NOMO-1 (cell line): ENCODE measurements at regions not wholly inside any gene's neighbourhood (a gene's known extent, or its start where the extent isn't known, plus 50 kb on each side); places are given as distances from the start of the nearest gene placed in this dataset.
"Not testable (repeated sequence)": the region's sequence is repeated elsewhere in the genome, so short reads cannot be mapped to it uniquely, and the experiment has no call there.

ENCODE experiments used
- DNase-seq, 2 experiments: peaks; one replicate each; lab custom pipeline; 2025; ENCODE audit not compliant: unreplicated experiment in 2 of 2; lab: John Stamatoyannopoulos, UW

- no peak for DNase-seq
Observed at GRCh38 chr4:45502471-45502870, 621.4 kb downstream of the GABRG1 start.

GRCh38 chr4:45484740-45485139, 639.1 kb downstream of the GABRG1 start:
- no peak for DNase-seq

- no peak for DNase-seq
Observed at GRCh38 chr4:45482346-45482745, 641.5 kb downstream of the GABRG1 start.

GRCh38 chr4:45477311-45477733, 646.5 kb downstream of the GABRG1 start:
- no peak for DNase-seq

- no peak for DNase-seq
Observed at GRCh38 chr4:45475548-45475947, 648.3 kb downstream of the GABRG1 start.

GRCh38 chr4:45472490-45472889, 651.4 kb downstream of the GABRG1 start:
- DNase-seq, result no peak

GRCh38 chr4:45471335-45471734, 652.5 kb downstream of the GABRG1 start:
- DNase-seq, result no peak

GRCh38 chr4:45467157-45467556, 656.7 kb downstream of the GABRG1 start:
- DNase-seq, result no peak

GRCh38 chr4:45460157-45460556, 663.7 kb downstream of the GABRG1 start:
- not testable (repeated sequence) for DNase-seq

GRCh38 chr4:45455217-45455616, 668.6 kb downstream of the GABRG1 start:
- DNase-seq, result no peak

- DNase-seq, result peak in 1 of 2 experiments; percentile 30
Observed at GRCh38 chr4:45453258-45453853, 670.5 kb downstream of the GABRG1 start.

GRCh38 chr4:45442466-45442865, 681.4 kb downstream of the GABRG1 start:
- peak in 1 of 2 experiments; percentile 20 for DNase-seq

- no peak for DNase-seq
Observed at GRCh38 chr4:45438047-45438446, 685.8 kb downstream of the GABRG1 start.

- DNase-seq, result no peak
Observed at GRCh38 chr4:45437381-45437780, 686.5 kb downstream of the GABRG1 start.

- no peak for DNase-seq
Observed at GRCh38 chr4:45425135-45425534, 698.7 kb downstream of the GABRG1 start.

- no peak for DNase-seq
Observed at GRCh38 chr4:45423896-45424295, 697.5 kb upstream of the GNPDA2 start.

GRCh38 chr4:45420091-45420674, 693.8 kb upstream of the GNPDA2 start:
- not testable (repeated sequence) for DNase-seq

- DNase-seq, result no peak
Observed at GRCh38 chr4:45410701-45411210, 684.4 kb upstream of the GNPDA2 start.

- DNase-seq, result no peak
Observed at GRCh38 chr4:45409536-45409935, 683.2 kb upstream of the GNPDA2 start.

GRCh38 chr4:45408996-45409395, 682.6 kb upstream of the GNPDA2 start:
- DNase-seq, result no peak

GRCh38 chr4:45399116-45399515, 672.8 kb upstream of the GNPDA2 start:
- DNase-seq, result no peak

GRCh38 chr4:45385306-45385705, 659.0 kb upstream of the GNPDA2 start:
- DNase-seq, result no peak
